OCI-LY3 (cell line): ENCODE measurements at regions not wholly inside any gene's neighbourhood (a gene's known extent, or its start where the extent isn't known, plus 50 kb on each side); places are given as distances from the start of the nearest gene placed in this dataset.

ENCODE experiments used
- H2AFZ ChIP-seq: fragments of 200-600, 300-600 bp; shearing (Covaris generic); 2 replicates; pipeline ENCODE4 v1.6.0; 2014; ENCODE audit warnings: antibody characterized with exemption, low read depth, low read length
- H3K27ac ChIP-seq: fragments of 200-600, 300-600 bp; sonication (generic); 2 replicates; pipeline ENCODE4 v1.5.1; 2014; ENCODE audit warnings: mild to moderate bottlenecking, low read length, moderate library complexity, mixed read lengths
- H3K27me3 ChIP-seq: fragments of 200-600, 300-600 bp; sonication (generic); 2 replicates; pipeline ENCODE4 v1.6.1; 2014; ENCODE audit warnings: low read depth, low read length, mixed read lengths
- H3K36me3 ChIP-seq: fragments of 200-600, 300-600 bp; sonication (generic); replicated peaks from 2 replicates; pipeline ENCODE3; 2014; ENCODE audit warnings: low read depth, low read length, mixed read lengths
- H3K4me1 ChIP-seq: fragments of 300-600, 200-600 bp; sonication (generic); 2 replicates; pipeline ENCODE4 v1.6.1; 2014; ENCODE audit warnings: low read length, mixed read lengths
- H3K4me2 ChIP-seq: fragments of 200-600, 300-600 bp; sonication (generic); 2 replicates; pipeline ENCODE4 v1.6.1; 2014; ENCODE audit warnings: low read length, mixed read lengths
- H3K4me3 ChIP-seq: fragments of 300-600, 200-600 bp; sonication (generic); 2 replicates; pipeline ENCODE4 v1.5.1; 2014; ENCODE audit warnings: antibody characterized with exemption, mild to moderate bottlenecking, low read length, moderate library complexity
- H3K79me2 ChIP-seq: fragments of 300-600, 200-600 bp; shearing (Covaris generic); 2 replicates; pipeline ENCODE4 v1.6.1; 2014; ENCODE audit warnings: mild to moderate bottlenecking, low read length, mixed read lengths
- H3K9ac ChIP-seq: fragments of 300-600, 200-600 bp; shearing (Covaris generic); 2 replicates; pipeline ENCODE4 v1.6.0; 2014; ENCODE audit warnings: mild to moderate bottlenecking, low read length, moderate library complexity
- H3K9me3 ChIP-seq: fragments of 200-600, 300-600 bp; shearing (Covaris generic); 2 replicates; pipeline ENCODE4 v1.6.1; 2014; ENCODE audit warnings: low read length, mixed read lengths; ENCODE audit not compliant: insufficient read depth
- H4K20me1 ChIP-seq: fragments of 200-600, 300-600 bp; sonication (generic); 2 replicates; pipeline ENCODE4 v1.6.1; 2016; ENCODE audit warnings: low read length, mixed read lengths; ENCODE audit not compliant: insufficient read depth
- CTCF ChIP-seq: fragments of 200-600, 300-600 bp; sonication (generic); IDR thresholded peaks from 2 replicates; pipeline ENCODE4 v1.5.1; 2014; ENCODE audit warnings: antibody characterized with exemption, low read length, low read depth
- EZH2phosphoT487 ChIP-seq: fragments of 200-600 bp; shearing (Covaris generic); IDR thresholded peaks from 2 replicates; pipeline ENCODE4 v1.6.1; 2018; ENCODE audit warnings: antibody characterized with exemption, mixed run types, low read depth

- Histone ChIP-seq H3K27me3 (no peaks in the 10 kb centered on the region), H3K9ac (no peak overlapping the region), H3K9me3 (no peaks in the 10 kb centered on the region), H4K20me1 (no peaks in the 10 kb centered on the region), H2AFZ (no peak overlapping the region), H3K27ac (no peak overlapping the region), H3K36me3 (peaks cover 2% of the 10 kb centered on the region), H3K79me2 (no peaks in the 10 kb centered on the region), H3K4me3 (no peak overlapping the region), H3K4me2 (no peak overlapping the region), H3K4me1 (peaks cover 20% of the 10 kb centered on the region)
- TF ChIP-seq CTCF (no peak), EZH2phosphoT487 (no peak)
Observed at GRCh38 chr20:55778796-55779195, 226.5 kb downstream of the CBLN4 start.

DNA sequence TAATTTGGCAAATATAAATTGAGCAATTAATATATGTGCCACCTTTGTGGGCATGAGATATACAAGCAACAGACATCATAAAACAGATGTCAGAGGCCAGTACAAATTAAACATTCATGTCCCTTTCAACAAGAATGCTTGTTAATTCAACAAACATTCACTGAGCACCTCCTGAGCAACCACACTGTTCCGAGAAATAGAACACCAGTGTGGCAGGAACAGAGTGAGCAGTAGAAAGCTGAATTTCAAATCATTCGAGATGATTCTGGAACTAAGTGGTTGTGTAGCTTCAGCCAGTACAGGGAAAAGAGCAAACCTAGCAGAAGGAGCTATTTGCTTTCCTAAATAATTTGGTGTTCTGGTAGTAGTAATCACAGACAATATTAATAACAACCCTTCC, 227.7 kb downstream of the CBLN4 start:
- TF ChIP-seq EZH2phosphoT487 (no peak), CTCF (no peak)
- no peaks in the 10 kb centered on the region for H3K79me2 ChIP-seq
- H3K4me1 ChIP-seq = peaks cover 10% of the 10 kb centered on the region
- H3K27ac ChIP-seq = no peak overlapping the region
- H3K4me2 ChIP-seq = no peak overlapping the region
- H3K36me3 ChIP-seq = no peaks in the 10 kb centered on the region
- no peak overlapping the region for H2AFZ ChIP-seq
- no peaks in the 10 kb centered on the region for H3K9me3 ChIP-seq
- no peak overlapping the region for H3K4me3 ChIP-seq
- H4K20me1 ChIP-seq = no peaks in the 10 kb centered on the region
- no peaks in the 10 kb centered on the region for H3K27me3 ChIP-seq
- no peak overlapping the region for H3K9ac ChIP-seq

GRCh38 chr20:55776176-55776575, 229.1 kb downstream of the CBLN4 start:
- no peak overlapping the region for H2AFZ ChIP-seq
- H3K9me3 ChIP-seq = no peaks in the 10 kb centered on the region
- H3K27ac ChIP-seq = no peak overlapping the region
- no peak overlapping the region for H3K4me3 ChIP-seq
- TF ChIP-seq CTCF = no peak
- TF ChIP-seq EZH2phosphoT487 = no peak
- H3K79me2 ChIP-seq = no peaks in the 10 kb centered on the region
- H4K20me1 ChIP-seq = no peaks in the 10 kb centered on the region
- H3K4me1 ChIP-seq = no peaks in the 10 kb centered on the region
- H3K27me3 ChIP-seq = no peaks in the 10 kb centered on the region
- H3K36me3 ChIP-seq = no peaks in the 10 kb centered on the region
- no peak overlapping the region for H3K4me2 ChIP-seq
- H3K9ac ChIP-seq = no peak overlapping the region

DNA sequence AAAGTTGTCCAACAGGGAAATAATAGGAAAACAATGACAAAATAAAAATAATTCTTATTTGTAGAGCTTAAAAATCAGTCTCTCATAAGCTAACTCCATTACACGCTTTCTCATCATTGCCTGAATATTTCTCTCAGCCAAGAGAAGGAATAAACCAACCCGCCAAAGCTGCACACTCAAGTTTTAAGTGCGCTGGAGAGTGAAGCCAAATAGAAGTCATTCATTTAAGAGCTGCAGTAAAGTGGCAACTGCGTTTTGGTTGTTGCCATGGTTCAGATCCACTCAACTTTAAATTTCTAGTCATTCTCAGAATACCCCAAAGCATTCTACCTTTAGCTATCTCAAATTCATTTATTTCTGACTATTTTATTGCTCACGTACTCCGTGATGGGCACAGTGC, 230.7 kb downstream of the CBLN4 start:
- Histone ChIP-seq H3K9ac (no peak overlapping the region), H3K79me2 (no peaks in the 10 kb centered on the region), H3K4me3 (no peak overlapping the region), H3K36me3 (no peaks in the 10 kb centered on the region), H2AFZ (no peak overlapping the region), H3K9me3 (no peaks in the 10 kb centered on the region), H3K27me3 (no peaks in the 10 kb centered on the region), H4K20me1 (no peaks in the 10 kb centered on the region), H3K4me1 (no peaks in the 10 kb centered on the region), H3K4me2 (no peak overlapping the region), H3K27ac (no peak overlapping the region)
- no peak for TF ChIP-seq CTCF
- no peak for TF ChIP-seq EZH2phosphoT487
